Neural progenitor cell (in vitro differentiated cells): ENCODE measurements at regions not wholly inside any gene's neighbourhood (a gene's known extent, or its start where the extent isn't known, plus 50 kb on each side); places are given as distances from the start of the nearest gene placed in this dataset.

Source experiments
- EZH2 ChIP-seq: fragments of 200-600 bp; sonication (generic); IDR thresholded peaks from 2 replicates; pipeline ENCODE4 v1.6.1; 2017; ENCODE audit warnings: antibody characterized with exemption, mild to moderate bottlenecking, moderate library complexity
- TF ChIP-seq, protein P1 (sequence below): fragments of 200-600 bp; sonication (generic); IDR thresholded peaks from 2 replicates; pipeline ENCODE4 v1.5.1; 2017; ENCODE audit warnings: antibody characterized with exemption, mild to moderate bottlenecking

DNA sequence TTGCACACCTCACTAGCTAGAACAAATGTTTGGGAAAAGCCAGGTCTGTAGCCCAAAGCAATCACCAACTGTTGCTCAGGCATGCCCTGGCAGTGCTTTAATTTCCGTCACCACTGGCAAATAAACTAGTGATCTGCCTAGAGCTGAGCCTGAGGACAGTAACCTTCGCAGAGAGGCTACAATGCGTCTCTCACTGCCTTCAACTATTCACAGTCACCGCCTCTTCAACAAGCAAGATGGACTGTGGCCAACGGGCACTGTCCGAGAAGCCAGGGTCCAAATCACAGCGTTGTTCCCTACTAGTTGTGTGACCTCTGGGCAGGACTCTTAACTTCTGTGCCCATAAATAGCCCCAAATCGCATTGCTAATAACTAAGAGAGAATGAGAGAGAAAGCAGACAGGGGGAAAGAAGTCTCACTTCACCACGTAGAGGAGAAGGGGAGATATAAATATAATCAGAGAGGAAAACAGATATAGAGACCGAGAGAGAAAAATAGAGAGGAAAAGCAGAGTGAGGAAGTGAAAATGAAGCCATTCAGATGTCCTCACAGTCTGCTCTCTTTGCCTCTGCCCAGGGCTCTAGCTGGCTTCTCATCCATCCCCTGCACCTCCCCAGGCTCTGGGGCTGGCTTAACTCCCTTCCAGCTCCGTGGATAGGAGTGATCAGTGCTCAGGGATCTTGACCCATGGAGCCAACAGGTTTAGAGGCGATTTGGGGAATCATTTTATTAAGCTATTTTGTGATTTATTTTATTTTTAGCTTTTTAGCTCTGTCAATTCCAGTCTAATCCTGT, 157.9 kb downstream of the ZDHHC21 start:
- no peak for TF ChIP-seq EZH2
- TF ChIP-seq, protein P1, sequence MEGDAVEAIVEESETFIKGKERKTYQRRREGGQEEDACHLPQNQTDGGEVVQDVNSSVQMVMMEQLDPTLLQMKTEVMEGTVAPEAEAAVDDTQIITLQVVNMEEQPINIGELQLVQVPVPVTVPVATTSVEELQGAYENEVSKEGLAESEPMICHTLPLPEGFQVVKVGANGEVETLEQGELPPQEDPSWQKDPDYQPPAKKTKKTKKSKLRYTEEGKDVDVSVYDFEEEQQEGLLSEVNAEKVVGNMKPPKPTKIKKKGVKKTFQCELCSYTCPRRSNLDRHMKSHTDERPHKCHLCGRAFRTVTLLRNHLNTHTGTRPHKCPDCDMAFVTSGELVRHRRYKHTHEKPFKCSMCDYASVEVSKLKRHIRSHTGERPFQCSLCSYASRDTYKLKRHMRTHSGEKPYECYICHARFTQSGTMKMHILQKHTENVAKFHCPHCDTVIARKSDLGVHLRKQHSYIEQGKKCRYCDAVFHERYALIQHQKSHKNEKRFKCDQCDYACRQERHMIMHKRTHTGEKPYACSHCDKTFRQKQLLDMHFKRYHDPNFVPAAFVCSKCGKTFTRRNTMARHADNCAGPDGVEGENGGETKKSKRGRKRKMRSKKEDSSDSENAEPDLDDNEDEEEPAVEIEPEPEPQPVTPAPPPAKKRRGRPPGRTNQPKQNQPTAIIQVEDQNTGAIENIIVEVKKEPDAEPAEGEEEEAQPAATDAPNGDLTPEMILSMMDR: no peak
